ENCODE measurements at regions not wholly inside any gene's neighbourhood (a gene's known extent, or its start where the extent isn't known, plus 50 kb on each side); places are given as distances from the start of the nearest gene placed in this dataset.

GRCh38 chr7:23925088-23925487 lies 215.1 kb downstream of the STK31 start:
- Mint-ChIP-seq H3K36me3 (no peaks in the 10 kb centered on the region), H3K4me3 (no peak overlapping the region), H3K27me3 (ENCODE audit: low read depth) (peaks cover 9% of the 10 kb centered on the region), H3K27ac (no peak overlapping the region), H3K9me3 (no peaks in the 10 kb centered on the region), H3K4me1 (peaks cover 13% of the 10 kb centered on the region)
- TF ChIP-seq, protein P1, sequence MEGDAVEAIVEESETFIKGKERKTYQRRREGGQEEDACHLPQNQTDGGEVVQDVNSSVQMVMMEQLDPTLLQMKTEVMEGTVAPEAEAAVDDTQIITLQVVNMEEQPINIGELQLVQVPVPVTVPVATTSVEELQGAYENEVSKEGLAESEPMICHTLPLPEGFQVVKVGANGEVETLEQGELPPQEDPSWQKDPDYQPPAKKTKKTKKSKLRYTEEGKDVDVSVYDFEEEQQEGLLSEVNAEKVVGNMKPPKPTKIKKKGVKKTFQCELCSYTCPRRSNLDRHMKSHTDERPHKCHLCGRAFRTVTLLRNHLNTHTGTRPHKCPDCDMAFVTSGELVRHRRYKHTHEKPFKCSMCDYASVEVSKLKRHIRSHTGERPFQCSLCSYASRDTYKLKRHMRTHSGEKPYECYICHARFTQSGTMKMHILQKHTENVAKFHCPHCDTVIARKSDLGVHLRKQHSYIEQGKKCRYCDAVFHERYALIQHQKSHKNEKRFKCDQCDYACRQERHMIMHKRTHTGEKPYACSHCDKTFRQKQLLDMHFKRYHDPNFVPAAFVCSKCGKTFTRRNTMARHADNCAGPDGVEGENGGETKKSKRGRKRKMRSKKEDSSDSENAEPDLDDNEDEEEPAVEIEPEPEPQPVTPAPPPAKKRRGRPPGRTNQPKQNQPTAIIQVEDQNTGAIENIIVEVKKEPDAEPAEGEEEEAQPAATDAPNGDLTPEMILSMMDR (IDR thresholded peaks at IDR 0.05; ENCODE audit: unreplicated experiment): no peak
- DNase-seq (ENCODE audit: low spot score in 2 of 2, unreplicated experiment in 2 of 2): no peak

DNA sequence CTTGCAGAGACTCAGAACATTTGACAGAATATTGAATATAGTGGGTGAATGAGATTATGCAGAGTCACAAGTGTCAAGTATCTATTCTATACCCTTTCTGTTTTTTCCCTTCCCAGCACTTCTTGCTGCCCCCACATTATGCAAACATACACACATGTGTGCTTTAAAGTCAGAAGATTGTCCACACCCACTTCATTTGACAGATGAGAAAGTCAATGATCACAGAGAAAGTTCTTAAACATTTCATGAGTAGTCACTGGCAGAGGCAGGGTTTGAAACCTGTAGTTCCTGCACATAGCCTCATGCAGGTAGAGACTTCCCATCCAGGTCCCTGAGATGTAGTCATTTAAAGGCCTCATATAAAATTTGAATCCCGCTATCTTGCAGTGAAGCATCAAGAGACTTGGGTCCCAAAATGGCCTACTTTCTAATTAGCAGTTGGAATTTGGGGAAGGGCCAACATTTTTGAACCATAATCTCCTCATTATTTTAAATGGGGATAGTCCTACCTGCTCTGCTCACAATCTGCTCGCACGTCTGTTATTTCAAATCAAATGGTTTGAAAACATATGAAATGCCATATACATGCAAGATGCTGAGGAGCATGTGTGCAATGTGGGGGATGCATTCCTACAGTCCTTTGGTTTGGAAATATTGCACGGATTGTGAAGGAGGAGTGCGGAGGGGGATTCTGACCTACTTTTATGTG lies 217.8 kb downstream of the STK31 start:
- TF ChIP-seq, protein P1 (IDR thresholded peaks at IDR 0.05; ENCODE audit: unreplicated experiment): no peak
- DNase-seq (ENCODE audit: low spot score in 2 of 2, unreplicated experiment in 2 of 2): no peak
- H3K4me1 Mint-ChIP-seq: peaks cover 13% of the 10 kb centered on the region
- no peaks in the 10 kb centered on the region for H3K9me3 Mint-ChIP-seq
- H3K4me3 Mint-ChIP-seq: no peak overlapping the region
- H3K27ac Mint-ChIP-seq: no peak overlapping the region
- H3K27me3 Mint-ChIP-seq (ENCODE audit: low read depth): peaks cover 9% of the 10 kb centered on the region
- H3K36me3 Mint-ChIP-seq: no peaks in the 10 kb centered on the region

DNA sequence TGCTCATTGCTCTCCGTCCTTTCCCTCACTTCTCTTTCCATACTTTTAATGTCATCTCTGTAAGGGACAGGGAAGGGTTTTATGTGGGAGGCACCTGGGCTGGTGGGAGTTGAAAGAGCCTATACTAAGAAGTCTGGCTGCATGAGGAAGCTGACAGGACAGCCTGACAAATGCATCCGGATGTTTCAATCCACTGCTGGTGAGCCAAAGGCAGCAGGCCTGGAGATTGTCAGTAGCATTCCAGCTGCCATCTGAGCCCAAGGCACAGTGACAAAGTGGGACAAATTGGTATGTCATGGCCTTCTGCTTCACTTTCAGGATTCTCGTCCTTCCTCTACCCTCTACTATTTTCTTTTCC lies 218.4 kb downstream of the STK31 start:
- no peak overlapping the region for H3K4me3 Mint-ChIP-seq
- DNase-seq (ENCODE audit: low spot score in 2 of 2, unreplicated experiment in 2 of 2): no peak
- TF ChIP-seq, protein P1 (IDR thresholded peaks at IDR 0.05; ENCODE audit: unreplicated experiment): no peak
- H3K4me1 Mint-ChIP-seq: peaks cover 13% of the 10 kb centered on the region
- H3K9me3 Mint-ChIP-seq: peaks cover 2% of the 10 kb centered on the region
- peaks cover 9% of the 10 kb centered on the region for H3K27me3 Mint-ChIP-seq (ENCODE audit: low read depth)
- H3K36me3 Mint-ChIP-seq: no peaks in the 10 kb centered on the region
- H3K27ac Mint-ChIP-seq: no peak overlapping the region

GRCh38 chr7:23930312-23930711 lies 220.3 kb downstream of the STK31 start:
- H3K27ac Mint-ChIP-seq: no peak overlapping the region
- H3K27me3 Mint-ChIP-seq (ENCODE audit: low read depth): peaks cover 5% of the 10 kb centered on the region
- TF ChIP-seq, protein P1 (IDR thresholded peaks at IDR 0.05; ENCODE audit: unreplicated experiment): no peak
- peaks cover 16% of the 10 kb centered on the region for H3K9me3 Mint-ChIP-seq
- DNase-seq (ENCODE audit: low spot score in 2 of 2, unreplicated experiment in 2 of 2): no peak
- H3K4me1 Mint-ChIP-seq: peaks cover 13% of the 10 kb centered on the region
- no peaks in the 10 kb centered on the region for H3K36me3 Mint-ChIP-seq
- H3K4me3 Mint-ChIP-seq: no peak overlapping the region

GRCh38 chr7:23931633-23932032 lies 221.6 kb downstream of the STK31 start:
- peaks cover 23% of the 10 kb centered on the region for H3K9me3 Mint-ChIP-seq

More at GRCh38 chr7:23931633-23932032, 221.6 kb downstream of the STK31 start:
- H3K4me1 Mint-ChIP-seq: peaks cover 13% of the 10 kb centered on the region
- no peak for DNase-seq (ENCODE audit: low spot score in 2 of 2, unreplicated experiment in 2 of 2)
- peaks cover under 1% of the 10 kb centered on the region for H3K27me3 Mint-ChIP-seq (ENCODE audit: low read depth)
- H3K4me3 Mint-ChIP-seq: no peak overlapping the region
- H3K36me3 Mint-ChIP-seq: no peaks in the 10 kb centered on the region
- H3K27ac Mint-ChIP-seq: no peak overlapping the region
- TF ChIP-seq, protein P1 (IDR thresholded peaks at IDR 0.05; ENCODE audit: unreplicated experiment): no peak
